ENCODE measurements at regions not wholly inside any gene's neighbourhood (a gene's known extent, or its start where the extent isn't known, plus 50 kb on each side); places are given as distances from the start of the nearest gene placed in this dataset.
"Not testable (repeated sequence)": the region's sequence is repeated elsewhere in the genome, so short reads cannot be mapped to it uniquely, and the experiment has no call there.

DNA sequence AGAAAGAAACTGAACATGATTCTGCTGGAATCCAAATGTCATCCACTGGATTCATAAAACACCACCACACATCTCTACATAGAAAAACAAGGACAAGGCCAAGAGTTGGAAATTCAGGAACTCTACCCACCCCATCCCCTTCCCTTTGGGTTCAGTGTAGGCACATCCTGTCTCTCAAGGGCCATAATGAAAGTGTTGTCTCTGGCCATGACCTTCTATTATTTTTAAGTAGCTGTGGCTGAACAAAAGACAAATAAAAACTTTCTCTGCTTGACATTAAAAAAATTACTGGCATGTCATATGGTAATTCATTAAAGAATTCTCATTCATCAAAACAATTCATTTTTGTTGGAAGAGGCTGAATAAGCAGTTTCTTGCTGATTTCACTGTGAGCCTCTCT is 54.9 kb upstream of the ZBTB18 start:
- DNase-seq: no peak

DNA sequence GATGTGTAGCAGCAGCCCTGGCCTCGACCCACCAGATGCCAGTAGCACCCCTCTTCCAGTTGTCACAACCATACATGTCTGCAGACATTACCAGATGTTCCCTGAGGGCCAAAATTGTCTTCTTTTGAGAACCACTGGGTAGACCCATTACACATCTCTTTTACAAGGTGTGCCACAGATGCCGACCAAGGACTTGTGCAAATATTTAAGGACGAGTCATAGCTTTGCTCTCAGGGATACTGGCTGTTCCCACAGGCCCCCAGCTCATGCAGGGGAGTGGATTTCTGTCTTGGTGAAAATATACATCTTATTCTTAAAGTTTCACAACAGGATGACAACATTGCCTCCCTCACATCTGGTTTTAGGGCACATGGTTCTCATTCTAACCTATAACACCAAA is 59.4 kb upstream of the ZBTB18 start:
- DNase-seq: no peak

- no peak for DNase-seq
Measured at GRCh38 chr1:243984788-243985187, 66.3 kb upstream of the ZBTB18 start.

DNA sequence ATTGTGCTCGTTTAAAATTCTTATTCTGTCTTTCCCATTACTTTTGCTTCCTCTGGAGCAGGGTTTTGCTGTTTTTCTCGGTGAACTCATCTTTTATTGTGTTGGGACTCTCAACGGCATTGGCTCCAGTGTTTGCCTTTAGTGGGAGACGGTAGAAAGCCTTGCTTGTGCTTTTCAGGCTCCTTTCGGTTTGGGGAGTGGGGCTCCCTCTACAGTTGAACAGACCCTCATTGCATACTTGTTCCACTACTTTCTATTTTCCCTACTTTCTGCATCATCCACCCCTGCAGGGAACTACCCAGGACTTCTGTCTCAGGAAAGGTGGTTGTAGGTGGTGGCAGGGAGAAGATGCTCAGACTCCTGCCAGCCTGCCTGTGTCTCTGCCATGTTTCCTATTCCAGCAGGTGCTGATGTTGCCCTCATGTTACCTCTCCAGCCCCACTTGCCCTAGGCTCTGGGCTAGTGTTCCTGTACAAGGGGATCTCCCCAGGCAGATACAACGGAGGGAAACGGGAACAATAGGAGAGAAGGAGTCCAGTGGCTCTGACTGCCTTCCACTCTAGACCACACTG is 68.5 kb upstream of the ZBTB18 start:
- DNase-seq: no peak

DNA sequence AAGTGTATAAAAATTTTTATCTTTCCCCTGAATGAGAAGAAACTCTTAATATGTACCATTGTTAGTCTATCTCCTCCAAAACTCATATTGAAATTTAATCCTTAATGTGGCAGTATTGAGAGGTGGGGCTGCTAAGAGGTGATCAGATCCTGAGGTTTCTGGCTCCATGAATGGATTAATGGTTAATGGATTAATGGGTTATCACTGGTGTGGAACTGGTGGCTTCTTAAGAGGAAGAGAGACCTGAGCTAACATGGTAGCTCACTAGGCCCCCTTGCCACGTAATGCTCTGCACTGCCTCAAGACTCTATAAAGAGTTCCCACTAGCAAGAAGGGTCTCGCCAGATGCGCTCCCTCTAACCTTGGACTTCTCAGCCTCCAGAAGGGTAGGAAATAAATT is 70.6 kb upstream of the ZBTB18 start:
- no peak for DNase-seq

DNA sequence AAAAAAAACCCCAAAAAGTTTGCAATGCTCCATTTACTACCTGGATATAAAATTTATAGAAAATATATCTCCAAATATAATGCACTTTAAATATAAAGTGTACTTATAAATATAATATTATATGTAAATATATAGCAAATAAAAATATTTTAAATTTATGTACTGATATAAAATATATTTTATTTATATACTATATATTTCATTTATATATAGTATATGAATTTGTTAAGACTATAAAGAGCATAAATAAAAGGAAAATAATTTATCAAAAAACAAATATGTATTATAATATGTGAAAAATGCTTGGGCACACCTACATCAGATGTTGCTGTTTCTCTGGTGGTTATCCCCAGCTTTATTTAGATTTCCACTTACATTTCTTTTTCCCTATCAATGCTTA is 71.0 kb upstream of the ZBTB18 start:
- no peak for DNase-seq

DNA sequence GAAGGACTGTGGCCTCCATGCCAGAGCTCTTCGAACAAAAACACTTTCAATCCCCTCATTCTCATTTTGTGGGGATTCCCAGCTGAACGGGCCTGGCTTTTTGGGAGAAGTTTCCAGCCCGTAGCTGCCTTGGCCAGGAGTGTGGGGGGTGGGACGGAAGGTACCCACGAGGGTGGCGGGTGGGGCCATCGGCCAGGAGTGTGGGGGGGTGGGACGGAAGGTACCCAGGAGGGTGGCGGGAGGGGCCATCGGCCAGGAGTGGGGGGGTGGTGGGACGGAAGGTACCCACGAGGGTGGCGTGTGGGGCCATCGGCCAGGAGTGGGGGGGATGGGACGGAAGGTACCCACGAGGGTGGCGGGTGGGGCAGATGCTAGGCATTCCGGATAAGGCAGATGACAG is 71.7 kb upstream of the ZBTB18 start:
- no peak for DNase-seq

DNA sequence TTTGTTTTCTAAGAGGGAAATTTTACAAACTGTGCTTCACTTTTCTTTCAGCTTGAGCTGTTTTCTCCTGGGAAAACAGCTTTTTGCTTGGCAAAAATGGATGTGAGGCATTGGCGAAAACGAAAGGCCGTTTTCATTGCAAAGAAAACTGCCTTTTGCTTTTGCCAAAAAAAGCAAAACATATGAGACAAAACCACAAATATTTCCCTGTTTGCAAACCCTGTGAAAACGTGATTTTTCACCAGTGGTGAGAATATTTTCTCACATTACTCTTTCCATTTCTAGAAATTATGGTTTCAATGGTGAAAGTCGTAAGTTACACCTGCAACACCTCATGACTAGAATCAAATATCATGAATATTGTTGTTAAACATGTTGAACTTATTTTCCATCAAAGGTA is 74.0 kb upstream of the ZBTB18 start:
- DNase-seq: no peak

GRCh38 chr1:243974451-243975292 is 76.4 kb upstream of the ZBTB18 start:
- DNase-seq: no peak

- DNase-seq: no peak
Measured at GRCh38 chr1:243973169-243973568, 77.9 kb upstream of the ZBTB18 start.

DNA sequence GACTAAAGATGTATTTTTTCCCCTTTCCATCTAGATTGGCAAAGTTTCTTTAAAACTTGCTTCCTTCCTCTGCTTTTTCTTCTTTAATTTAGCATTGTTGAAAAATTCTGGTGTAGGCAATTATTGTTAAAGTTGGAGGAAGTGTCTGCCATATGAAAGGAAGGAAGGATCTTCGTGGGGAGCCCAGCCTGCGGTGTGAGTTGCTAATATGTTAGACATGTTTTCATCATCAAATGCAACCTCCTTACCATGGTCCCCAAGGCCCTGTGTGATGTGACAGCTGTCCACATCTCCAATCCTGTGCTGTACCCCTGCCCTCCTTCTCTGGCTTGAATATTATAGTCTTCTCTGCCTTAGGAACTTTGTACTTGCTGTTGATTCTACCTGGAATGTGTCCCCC is 81.0 kb upstream of the ZBTB18 start:
- DNase-seq: no peak

DNA sequence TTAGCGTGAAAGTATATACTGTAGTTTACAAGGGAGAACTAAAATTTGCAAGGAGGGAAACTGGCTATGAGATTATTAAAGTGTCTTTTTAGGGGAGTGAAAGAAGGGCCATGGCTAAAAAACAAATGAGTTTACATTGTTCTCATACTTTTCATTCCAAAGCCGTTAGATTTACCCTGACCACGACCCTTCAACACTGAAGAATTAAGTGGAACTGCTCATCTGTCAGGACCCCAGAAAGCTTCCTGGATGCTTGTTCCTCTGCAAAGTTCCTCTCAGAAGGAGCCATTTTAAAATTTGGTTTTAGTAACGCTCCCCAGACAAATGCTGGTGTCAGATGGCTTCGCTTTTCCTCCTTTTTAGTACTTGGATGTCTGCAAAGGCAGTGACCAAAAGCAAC is 82.7 kb upstream of the ZBTB18 start:
- DNase-seq: no peak

DNA sequence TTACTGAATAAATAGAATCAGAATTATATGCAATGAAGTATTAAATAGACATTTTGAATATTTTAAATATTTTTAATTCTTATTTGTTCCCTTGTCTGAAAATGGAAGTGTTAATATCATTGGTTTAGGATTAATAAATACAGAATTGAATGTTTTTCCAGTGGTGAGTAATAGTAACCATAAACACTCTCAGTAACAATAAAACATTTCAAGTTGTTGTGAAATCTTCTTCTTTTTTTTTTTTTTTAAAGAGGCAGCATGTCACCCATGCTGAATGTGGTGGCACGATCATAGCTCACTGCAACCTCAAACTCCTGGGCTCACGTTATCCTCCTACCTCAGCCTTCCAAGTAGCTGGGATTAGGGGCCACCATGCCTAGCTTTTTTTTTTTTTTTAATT is 86.2 kb upstream of the ZBTB18 start:
- DNase-seq: no peak

DNA sequence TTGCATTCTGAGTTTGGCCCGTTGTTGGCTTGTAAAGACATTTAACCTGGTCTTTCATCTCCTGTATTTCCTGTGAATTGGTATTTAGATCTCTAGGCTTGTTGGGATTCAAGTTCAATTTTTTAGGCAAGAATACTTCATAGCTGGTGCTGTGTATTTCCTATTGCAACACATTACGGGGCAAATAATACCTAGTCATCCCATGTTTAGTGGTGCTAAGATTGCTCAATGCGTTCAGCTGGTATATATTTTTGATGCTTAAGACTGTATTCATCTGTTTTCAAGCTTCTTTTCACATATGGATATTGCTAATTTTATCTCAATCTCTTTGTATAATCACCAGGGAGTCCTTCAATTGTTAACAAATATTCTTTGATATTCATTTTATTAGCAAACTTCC is 87.5 kb upstream of the ZBTB18 start:
- no peak for DNase-seq

- DNase-seq: no peak
Measured at GRCh38 chr1:243962541-243962940, 88.5 kb upstream of the ZBTB18 start.

- no peak for DNase-seq
Measured at GRCh38 chr1:243959998-243960397, 91.1 kb upstream of the ZBTB18 start.

DNA sequence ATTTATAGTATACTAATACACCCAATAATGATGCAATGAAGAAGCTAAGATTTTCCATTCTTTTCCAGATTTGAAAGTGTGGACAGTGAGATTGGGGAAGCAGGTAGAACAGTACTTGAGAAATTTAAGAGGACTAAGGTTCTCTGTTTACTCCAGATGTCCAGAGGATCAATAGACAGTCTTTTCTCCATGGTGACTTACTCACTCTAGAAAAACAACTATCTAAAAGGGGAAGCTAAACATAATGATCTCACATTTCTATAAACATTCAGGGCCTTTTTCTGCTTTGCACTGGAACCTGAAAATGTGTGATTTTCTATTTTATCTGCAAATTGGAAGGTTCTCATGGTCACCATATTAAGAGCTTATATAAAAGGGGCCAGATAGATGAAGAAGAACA is 93.9 kb upstream of the ZBTB18 start:
- no peak for DNase-seq

DNA sequence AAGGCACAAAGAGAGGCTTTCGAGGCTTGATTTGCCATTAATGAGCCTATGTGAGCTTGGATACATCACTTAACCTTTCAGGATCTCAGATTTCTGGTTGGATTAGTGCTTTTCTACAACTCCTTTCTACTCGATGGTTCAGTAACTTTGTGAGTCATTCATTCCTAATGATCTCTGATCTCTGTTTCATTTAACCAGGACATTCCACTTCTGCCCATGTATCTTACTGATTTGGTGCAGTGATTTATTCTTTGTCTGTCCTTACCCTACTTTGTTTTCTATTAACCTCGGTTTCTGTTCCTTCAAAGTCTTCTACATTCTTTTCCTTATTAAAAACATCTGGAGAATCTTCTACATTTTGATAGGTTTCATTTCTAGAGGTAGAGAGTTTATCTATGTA is 94.6 kb upstream of the ZBTB18 start:
- no peak for DNase-seq

- not testable (repeated sequence) for DNase-seq
Measured at GRCh38 chr1:243951207-243951606, 99.9 kb upstream of the ZBTB18 start.

DNA sequence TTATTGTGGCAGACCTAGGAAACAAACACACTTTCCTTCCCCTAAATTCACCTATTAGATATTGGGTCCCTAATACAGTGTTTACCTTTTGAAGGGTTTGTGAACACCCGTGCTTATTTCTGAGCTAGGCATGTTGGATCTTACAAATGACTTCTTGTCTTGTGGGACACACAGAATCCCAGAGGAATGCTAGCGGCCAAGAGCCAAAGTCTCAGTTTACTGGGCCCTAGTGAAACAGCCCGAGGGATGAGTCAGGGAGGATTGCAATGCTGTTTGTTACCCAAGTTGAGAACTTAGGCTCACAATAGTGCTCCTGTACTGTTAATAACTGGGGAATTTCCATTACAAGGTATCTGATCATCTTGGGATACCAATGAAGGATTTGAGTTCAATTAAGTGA is 100.1 kb upstream of the AKT3 start:
- no peak for DNase-seq

DNA sequence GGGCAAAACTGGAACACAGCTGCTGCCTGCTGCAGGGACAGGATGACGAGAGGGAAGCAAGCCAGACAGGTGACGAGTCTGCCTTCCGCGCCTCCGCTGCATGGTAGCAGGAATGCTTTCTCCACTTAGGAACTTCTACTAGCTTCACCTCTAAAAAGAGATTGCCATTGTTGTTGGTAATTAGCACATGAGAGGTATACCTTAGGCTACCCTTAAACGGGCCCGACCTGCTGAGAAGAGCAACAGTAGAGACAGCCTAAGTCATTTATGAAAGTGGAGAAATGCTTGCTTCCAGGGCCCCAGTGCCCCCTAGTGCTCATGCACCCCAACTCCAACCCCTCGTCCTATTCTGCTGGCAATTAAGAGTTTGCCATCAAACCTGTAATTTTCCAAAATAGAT is 96.9 kb upstream of the AKT3 start:
- DNase-seq: peak; percentile 42

- no peak for DNase-seq
Measured at GRCh38 chr1:243946253-243946652, 96.2 kb upstream of the AKT3 start.

- no peak for DNase-seq
Measured at GRCh38 chr1:243945727-243946126, 95.7 kb upstream of the AKT3 start.

- no peak for DNase-seq
Measured at GRCh38 chr1:243944429-243945160, 94.6 kb upstream of the AKT3 start.
